ENCODE measurements at regions not wholly inside any gene's neighbourhood (a gene's known extent, or its start where the extent isn't known, plus 50 kb on each side); places are given as distances from the start of the nearest gene placed in this dataset.
A peak's percentile ranks its signal among the peaks of the same experiment; 100 is the strongest.
"Not testable (repeated sequence)": the region's sequence is repeated elsewhere in the genome, so short reads cannot be mapped to it uniquely, and the experiment has no call there.

DNA sequence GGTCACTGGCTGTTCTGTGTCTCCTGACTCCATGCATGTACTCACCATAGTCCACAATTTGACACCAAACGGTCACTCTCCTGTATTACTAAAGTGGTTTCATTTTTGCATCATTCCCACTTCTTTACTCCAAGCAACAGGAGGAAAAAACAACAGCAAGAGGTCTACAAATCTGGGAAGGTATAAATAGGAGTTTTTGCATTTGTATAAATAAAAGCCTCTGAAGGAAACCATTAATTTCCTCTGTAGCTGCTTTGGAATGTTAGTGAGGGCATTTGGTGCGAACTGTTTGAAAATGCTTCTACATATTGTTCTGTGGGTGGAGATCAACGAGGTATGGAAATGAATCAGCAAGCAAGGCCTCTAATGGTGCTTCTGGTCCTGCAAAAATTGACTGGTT is 148.5 kb upstream of the DLX2 start:
- no peak overlapping the region for H3K4me3 Mint-ChIP-seq
- H3K27me3 Mint-ChIP-seq = no peaks in the 10 kb centered on the region
- peaks cover 12 to 30% (median 24%) of the 10 kb centered on the region in 4 donors for H3K4me1 Mint-ChIP-seq
- no peaks in the 10 kb centered on the region for H3K36me3 Mint-ChIP-seq
- peaks cover 0 to 2% (median 0%) of the 10 kb centered on the region in 9 donors for H3K9me3 Mint-ChIP-seq
- H3K27ac Mint-ChIP-seq = peak overlapping the region in 1 of 10 donors; percentile 48
- POLR2A ChIA-PET = no interaction called here
- DNase-seq = no peak
- no peak for ATAC-seq

DNA sequence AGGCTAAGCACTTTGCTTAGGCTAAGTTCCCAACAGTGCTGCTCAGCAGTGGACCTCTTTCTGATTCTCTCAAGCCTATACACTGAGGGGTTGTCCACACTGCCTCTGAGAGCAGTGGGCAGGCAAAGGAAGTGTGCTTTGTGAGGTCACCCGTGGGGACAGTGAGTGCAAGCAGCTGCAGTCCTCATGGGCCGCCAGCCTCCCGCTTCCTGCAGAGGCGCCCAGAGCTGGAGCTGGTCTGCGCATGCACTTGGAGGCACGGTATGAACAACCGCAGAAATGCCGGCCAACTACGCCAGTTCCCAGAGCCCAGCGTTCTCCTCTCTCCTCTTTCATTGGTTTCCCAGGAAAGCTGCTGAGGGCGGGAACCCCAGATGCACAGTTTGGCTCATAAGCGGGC is 149.5 kb upstream of the DLX2 start:
- Mint-ChIP-seq H3K9me3 (peaks cover 0 to 2% (median 0%) of the 10 kb centered on the region in 9 donors), H3K27ac (peak overlapping the region in 3 of 10 donors; percentile 31 to 82 (median 53)), H3K27me3 (no peaks in the 10 kb centered on the region), H3K36me3 (no peaks in the 10 kb centered on the region), H3K4me1 (peaks cover 10 to 30% (median 24%) of the 10 kb centered on the region in 4 donors), H3K4me3 (no peak overlapping the region)
- no peak for ATAC-seq
- POLR2A ChIA-PET = no interaction called here
- DNase-seq = no peak

DNA sequence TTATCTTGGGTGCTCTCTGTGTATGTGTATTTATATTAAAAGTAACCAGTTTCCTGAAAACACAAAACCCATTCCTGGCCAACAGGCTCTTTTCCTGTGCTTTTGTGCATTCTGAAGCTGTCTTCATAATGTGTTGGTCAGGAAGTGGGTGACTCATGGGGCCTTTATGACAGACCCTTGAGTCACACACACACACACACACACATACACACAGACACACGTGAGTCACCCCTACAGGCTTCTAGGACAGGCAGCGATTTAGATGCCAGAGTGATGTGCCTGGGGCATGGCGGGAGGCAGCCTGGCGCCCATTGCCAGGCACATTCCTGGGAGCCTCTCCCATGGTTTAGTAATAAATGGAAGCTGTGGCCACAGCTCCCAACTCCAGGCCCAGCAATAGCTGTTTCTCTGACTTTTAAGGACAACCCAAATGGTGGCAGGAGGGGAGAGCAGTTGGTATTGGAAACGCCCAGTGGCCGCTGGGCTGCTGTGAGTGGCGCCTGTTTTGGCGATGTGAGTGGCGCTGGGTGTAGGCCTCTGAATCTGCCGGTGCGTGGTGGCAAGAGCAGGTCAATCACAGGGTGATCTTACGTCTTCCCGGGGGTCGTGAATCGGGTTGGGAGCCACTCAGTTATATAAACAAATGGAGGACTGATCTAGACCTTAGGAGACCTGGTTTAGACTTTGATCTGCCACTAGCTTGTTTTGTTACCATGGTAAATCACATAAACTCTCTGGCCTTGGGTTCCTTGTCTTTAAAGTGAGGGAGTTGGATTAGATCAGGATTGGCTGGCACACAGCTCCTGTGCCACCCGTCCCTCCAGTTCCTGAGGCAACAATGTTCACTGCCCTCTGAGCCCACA is 150.7 kb upstream of the DLX2 start:
- Mint-ChIP-seq H3K4me1 (peaks cover 12 to 30% (median 24%) of the 10 kb centered on the region in 4 donors), H3K27ac (peak overlapping the region in 6 of 10 donors; percentile 22 to 95 (median 76)), H3K9me3 (peaks cover 0 to 2% (median 0%) of the 10 kb centered on the region in 9 donors), H3K27me3 (no peaks in the 10 kb centered on the region), H3K36me3 (no peaks in the 10 kb centered on the region), H3K4me3 (peak overlapping the region in 3 of 10 donors; percentile 18 to 67 (median 48))
- DNase-seq = peak in 6 of 10 donors; percentile 7 to 77 (median 20)
- peak; percentile 69 to 92 for ATAC-seq
- POLR2A ChIA-PET = interaction anchor here (0.6 kb wide), 1 partner anchor 199 kb away, joined by 4 read pairs; no protein-coding TSS in a partner anchor

DNA sequence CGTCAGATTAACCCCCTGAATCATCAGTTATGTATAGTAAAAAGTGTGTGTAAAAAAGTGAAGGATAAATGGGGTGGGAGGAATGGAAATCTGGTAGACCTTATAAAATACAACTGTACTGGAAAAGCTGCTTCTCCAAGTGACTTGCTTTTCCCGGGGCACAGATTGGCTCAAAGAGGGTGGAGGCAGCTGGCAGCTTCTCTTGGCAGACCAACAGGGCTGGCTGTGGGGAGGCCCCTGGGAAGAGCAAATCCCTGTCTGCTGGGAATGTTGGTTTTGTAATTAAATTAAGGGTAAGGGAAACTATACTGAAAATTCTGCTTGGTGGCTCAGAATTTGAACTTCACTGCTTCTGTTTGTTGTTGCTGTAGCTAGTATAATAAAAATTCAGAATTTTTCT is 154.2 kb upstream of the DLX2 start:
- DNase-seq = no peak
- peaks cover 0 to 2% (median 0%) of the 10 kb centered on the region in 9 donors for H3K9me3 Mint-ChIP-seq
- H3K27ac Mint-ChIP-seq = peak overlapping the region in 1 of 10 donors; percentile 59
- no peaks in the 10 kb centered on the region for H3K36me3 Mint-ChIP-seq
- peaks cover 9 to 25% (median 23%) of the 10 kb centered on the region in 4 donors for H3K4me1 Mint-ChIP-seq
- POLR2A ChIA-PET = no interaction called here
- no peak for ATAC-seq
- H3K4me3 Mint-ChIP-seq = no peak overlapping the region
- H3K27me3 Mint-ChIP-seq = no peaks in the 10 kb centered on the region

DNA sequence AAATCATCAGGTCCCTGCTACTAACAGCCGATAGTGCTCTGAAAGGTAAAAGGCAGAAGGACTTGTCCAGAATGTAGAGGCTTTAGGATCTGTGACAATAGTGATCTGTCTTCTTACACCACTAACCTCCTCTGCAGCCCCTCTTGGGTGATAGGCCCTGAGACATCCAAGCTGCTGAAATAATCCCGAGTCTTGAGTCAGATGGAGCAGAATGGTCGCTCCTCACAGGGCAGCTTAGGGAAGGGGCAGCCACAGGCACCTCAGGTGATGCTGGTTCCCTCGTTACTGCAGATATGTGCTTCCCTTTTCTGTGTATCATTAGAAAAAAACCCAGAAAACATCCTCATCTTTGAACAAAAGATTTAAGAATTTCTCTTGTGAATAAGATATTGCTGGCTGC is 157.1 kb upstream of the DLX2 start:
- Mint-ChIP-seq H3K27me3 (no peaks in the 10 kb centered on the region), H3K36me3 (no peaks in the 10 kb centered on the region), H3K9me3 (peaks cover 0 to 4% (median 0%) of the 10 kb centered on the region in 9 donors), H3K4me3 (no peak overlapping the region), H3K27ac (no peak overlapping the region), H3K4me1 (peaks cover 0 to 2% (median 1%) of the 10 kb centered on the region in 4 donors)
- POLR2A ChIA-PET = no interaction called here
- DNase-seq (no peak), ATAC-seq (no peak)

DNA sequence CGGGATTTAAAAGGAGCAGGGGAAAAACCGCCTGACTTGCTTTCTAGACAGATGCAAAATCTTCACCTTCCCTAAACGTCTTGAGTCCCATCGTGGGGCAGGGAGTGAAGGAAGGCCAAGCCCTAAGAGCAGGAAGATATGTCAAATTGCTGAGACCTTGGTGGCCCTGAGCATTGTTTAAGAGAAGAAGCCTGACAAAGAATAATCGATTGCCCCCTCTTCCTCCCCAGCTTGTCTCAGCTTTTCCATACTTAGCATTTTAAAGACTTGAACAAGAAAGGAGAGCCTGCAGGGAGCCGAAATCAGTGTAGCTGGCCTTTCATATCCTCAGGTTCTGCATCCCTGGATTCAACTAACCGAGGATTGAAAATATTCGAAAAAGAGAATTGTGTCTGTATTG is 157.6 kb upstream of the DLX2 start:
- Mint-ChIP-seq H3K9me3 (peaks cover 0 to 4% (median 0%) of the 10 kb centered on the region in 9 donors), H3K27ac (no peak overlapping the region), H3K4me3 (no peak overlapping the region), H3K27me3 (no peaks in the 10 kb centered on the region), H3K36me3 (no peaks in the 10 kb centered on the region), H3K4me1 (peaks cover 0 to 2% (median 0%) of the 10 kb centered on the region in 4 donors)
- DNase-seq (no peak), ATAC-seq (no peak)
- POLR2A ChIA-PET = no interaction called here

DNA sequence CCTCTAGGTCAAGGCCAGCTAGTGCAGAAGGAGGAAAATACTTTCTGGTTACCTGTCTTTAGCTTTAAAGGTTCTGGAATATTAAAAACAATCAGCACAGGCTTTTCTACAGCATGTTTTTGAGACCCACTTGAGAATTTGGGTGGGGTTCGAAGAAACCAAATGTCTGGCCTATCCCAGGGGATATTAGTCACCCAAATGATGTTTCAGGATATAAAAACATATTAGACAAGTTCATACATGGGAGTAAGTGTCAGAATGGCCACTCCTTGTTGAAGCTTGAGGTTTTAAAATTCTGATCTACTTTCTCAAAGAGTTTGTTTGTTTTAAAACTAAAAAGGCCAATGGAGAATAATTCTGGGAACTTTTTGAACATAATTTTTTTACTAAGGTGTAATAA is 158.6 kb upstream of the DLX2 start:
- Mint-ChIP-seq H3K9me3 (peaks cover 0 to 4% (median 0%) of the 10 kb centered on the region in 9 donors), H3K4me3 (no peak overlapping the region), H3K4me1 (peaks cover 0 to 2% (median 0%) of the 10 kb centered on the region in 4 donors), H3K27me3 (no peaks in the 10 kb centered on the region), H3K36me3 (no peaks in the 10 kb centered on the region), H3K27ac (peak overlapping the region in 1 of 10 donors; percentile 21)
- ATAC-seq (no peak), DNase-seq (no peak)
- POLR2A ChIA-PET = no interaction called here

DNA sequence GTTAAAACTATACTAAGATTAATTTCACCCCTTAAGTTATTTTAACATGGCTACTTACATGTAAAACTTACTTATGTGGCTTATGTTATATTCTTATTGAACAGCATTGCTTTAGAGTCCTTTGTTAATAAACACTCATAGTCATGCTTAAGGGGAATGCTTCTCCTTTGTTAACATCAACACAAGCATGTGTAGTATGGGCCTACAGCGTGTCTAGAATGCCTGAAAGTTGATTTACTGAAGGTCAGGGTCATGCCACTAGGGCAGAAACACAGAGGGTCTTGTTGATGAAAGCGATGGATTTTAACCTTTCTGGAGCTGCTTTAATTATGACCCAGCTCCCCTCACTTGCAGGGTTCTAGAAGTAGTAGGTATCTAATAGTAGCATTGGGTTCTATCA is 159.8 kb upstream of the DLX2 start:
- H3K36me3 Mint-ChIP-seq = no peaks in the 10 kb centered on the region
- H3K9me3 Mint-ChIP-seq = peaks cover 0 to 4% (median 0%) of the 10 kb centered on the region in 9 donors
- peaks cover 0 to 2% (median 0%) of the 10 kb centered on the region in 4 donors for H3K4me1 Mint-ChIP-seq
- POLR2A ChIA-PET = no interaction called here
- H3K27ac Mint-ChIP-seq = no peak overlapping the region
- ATAC-seq (no peak), DNase-seq (no peak)
- H3K4me3 Mint-ChIP-seq = no peak overlapping the region
- H3K27me3 Mint-ChIP-seq = no peaks in the 10 kb centered on the region

DNA sequence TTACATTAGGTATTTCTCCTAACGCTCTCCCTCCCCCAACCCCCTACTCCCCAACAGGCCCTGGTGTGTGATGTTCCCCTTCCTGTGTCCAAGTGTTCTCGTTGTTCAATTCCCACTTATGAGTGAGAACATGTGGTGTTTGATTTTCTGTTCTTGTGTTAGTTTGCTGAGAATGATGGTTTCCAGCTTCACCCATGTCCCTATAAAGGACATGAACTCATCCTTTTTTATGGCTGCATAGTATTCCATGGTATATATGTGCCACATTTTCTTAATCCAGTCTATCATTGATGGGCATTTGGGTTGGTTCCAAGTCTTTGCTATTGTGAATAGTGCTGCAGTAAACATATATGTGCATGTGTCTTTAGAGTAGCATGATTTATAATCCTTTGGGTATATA is 162.1 kb upstream of the DLX2 start:
- DNase-seq, H3K4me1 Mint-ChIP-seq, POLR2A ChIA-PET, H3K27ac Mint-ChIP-seq, H3K36me3 Mint-ChIP-seq, H3K9me3 Mint-ChIP-seq, H3K27me3 Mint-ChIP-seq, H3K4me3 Mint-ChIP-seq, ATAC-seq: not testable (repeated sequence)

DNA sequence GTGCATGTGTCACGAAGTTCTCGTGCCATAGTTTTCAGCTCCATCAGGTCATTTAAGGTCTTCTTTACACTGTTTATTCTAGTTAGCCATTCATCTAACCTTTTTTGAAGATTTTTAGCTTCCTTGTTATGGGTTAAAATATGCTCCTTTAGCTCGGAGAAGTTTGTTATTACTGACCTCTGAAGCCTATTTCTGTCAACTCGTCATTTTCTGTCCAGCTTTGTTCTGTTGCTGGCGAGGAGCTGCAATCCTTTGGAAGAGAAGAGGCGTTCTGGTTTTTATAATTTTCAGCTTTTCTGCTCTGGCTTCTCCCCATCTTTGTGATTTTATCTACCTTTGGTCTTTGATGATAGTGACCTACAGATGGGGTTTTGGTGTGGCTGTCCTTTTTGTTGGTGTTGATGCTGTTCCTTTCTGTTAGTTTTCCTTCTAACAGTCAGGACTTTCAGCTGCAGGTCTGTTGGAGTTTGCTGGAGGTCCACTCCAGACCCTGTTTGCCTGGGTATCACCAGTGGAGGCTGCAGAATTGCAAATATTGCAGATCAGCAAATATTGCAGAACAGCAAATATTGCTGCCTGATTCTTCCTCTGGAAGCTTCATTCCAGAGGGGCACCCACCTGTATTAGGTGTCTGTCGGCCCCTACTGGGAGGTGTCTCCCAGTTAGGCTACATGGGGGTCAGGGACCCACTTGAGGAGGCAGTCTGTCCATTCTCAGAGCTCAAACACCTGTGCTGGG is 157.7 kb upstream of the ITGA6 start:
- H3K27ac Mint-ChIP-seq = peak overlapping the region in 4 of 10 donors; percentile 20 to 51 (median 32)

DNA sequence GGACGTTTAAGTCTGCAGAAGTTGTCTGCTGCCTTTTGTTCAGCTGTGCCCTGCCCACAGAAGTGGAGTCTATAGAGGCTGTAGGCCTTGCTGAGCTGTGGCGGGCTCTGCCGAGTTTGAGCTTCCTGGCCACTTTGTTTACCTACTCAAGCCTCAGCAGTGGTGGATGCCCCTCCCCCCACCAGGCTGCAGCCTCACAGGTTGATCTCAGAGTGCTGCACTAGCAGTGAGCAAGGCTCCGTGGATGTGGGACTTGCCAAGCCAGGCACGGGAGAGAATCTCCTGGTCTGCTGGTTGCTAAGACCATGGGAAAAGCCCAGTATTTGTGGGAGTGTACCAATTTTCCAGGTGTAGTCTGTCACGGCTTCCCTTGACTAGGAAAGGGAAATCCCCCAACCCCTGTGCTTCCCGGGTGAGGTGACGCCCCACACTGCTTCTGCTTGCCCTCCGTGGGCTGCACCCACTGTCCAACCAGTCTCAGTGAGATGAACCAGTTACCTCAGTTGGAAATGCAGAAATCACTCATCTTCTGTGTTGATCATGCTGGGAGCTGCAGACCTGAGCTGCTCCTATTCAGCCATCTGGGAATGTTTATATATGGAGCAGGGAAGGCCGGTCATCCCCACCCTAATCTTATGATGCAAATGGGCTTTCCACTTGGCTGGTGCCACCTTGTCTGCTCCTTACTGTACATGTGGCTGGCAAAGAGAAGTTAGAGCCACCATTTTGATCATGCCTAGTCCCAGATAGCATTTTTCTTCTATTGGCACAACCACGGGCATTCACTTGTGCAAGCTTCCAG is 156.9 kb upstream of the ITGA6 start:
- POLR2A ChIA-PET = no interaction called here
- H3K27me3 Mint-ChIP-seq = no peaks in the 10 kb centered on the region
- ATAC-seq (peak in 1 of 2 donors; percentile 35), DNase-seq (peak in 9 of 10 donors; percentile 7 to 76 (median 29))
- peaks cover 0 to 2% (median 0%) of the 10 kb centered on the region in 9 donors for H3K9me3 Mint-ChIP-seq
- H3K27ac Mint-ChIP-seq = peak overlapping the region in 4 of 10 donors; percentile 20 to 51 (median 32)
- no peaks in the 10 kb centered on the region for H3K36me3 Mint-ChIP-seq
- peak overlapping the region in 5 of 10 donors; percentile 39 to 54 (median 47) for H3K4me3 Mint-ChIP-seq
- H3K4me1 Mint-ChIP-seq = peaks cover 15 to 37% (median 31%) of the 10 kb centered on the region in 4 donors

More for the DNA sequence above, 157.7 kb upstream of the ITGA6 start:
- H3K27me3 Mint-ChIP-seq, POLR2A ChIA-PET, ATAC-seq, H3K9me3 Mint-ChIP-seq, DNase-seq, H3K4me3 Mint-ChIP-seq, H3K36me3 Mint-ChIP-seq: not testable (repeated sequence)
- peaks cover 11 to 31% (median 23%) of the 10 kb centered on the region in 4 donors for H3K4me1 Mint-ChIP-seq

DNA sequence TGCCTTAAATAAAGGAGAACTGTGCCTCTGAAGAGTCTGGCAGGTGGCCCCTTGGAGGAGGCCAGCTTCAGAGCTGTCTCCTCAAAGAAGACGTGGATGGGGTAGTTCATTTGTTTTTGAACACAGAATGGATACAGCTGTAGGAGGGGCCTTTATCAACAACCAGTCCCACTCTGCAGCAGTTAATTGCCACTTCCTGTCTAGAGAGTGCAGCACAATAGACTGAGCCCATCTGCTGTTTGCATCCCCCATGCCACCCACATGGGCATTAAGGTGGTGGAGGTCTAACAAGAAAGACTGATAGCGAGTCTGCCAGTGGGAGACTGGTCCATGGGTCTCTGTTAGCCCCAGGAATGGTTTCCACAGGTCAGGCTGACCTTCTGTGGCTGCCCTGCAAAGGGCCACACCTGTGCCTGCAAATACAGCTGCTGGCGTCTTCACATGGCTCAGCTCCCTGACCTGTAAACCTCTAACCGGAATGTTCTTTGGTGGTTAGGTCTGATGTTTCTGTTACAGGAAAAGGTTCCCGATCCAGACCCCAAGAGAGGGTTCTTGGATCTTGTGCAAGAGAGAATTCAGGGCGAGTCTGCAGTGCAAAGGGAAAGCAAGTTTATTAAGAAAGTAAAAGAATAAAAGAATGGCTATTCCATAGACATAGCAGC is 153.3 kb upstream of the ITGA6 start:
- peaks cover 0 to 3% (median 0%) of the 10 kb centered on the region in 5 donors for H3K27me3 Mint-ChIP-seq
- H3K4me3 Mint-ChIP-seq = peak overlapping the region in 1 of 10 donors; percentile 8
- H3K4me1 Mint-ChIP-seq = peaks cover 17 to 38% (median 31%) of the 10 kb centered on the region in 4 donors
- POLR2A ChIA-PET = no interaction called here
- peaks cover 0 to 13% (median 6%) of the 10 kb centered on the region in 3 donors for H3K36me3 Mint-ChIP-seq
- peak; percentile 37 to 70 for ATAC-seq
- H3K27ac Mint-ChIP-seq = peak overlapping the region in 3 of 10 donors; percentile 32 to 68 (median 40)
- H3K9me3 Mint-ChIP-seq = peaks cover 0 to 12% (median 0%) of the 10 kb centered on the region in 9 donors
- peak in 1 of 10 donors; percentile 6 for DNase-seq
